Karpas-422 (cell line): ENCODE measurements at regions not wholly inside any gene's neighbourhood (a gene's known extent, or its start where the extent isn't known, plus 50 kb on each side); places are given as distances from the start of the nearest gene placed in this dataset.

ENCODE experiments used
- DNase-seq: peaks from one replicate; pipeline ENCODE4 v3.0.0-alpha.2; 2015
- H2AFZ ChIP-seq: fragments of 200-600 bp; sonication (generic); 2 replicates; pipeline ENCODE4 v1.6.1; 2014; ENCODE audit warnings: antibody characterized with exemption, low read length, mixed read lengths
- H3K27ac ChIP-seq: fragments of 200-600 bp; sonication (generic); 2 replicates; pipeline ENCODE4 v1.5.1; 2014; ENCODE audit warnings: mild to moderate bottlenecking, low read length, moderate library complexity
- H3K27me3 ChIP-seq: fragments of 200-600 bp; sonication (generic); 2 replicates; pipeline ENCODE4 v1.6.1; 2014; ENCODE audit warnings: low read length, mixed read lengths
- H3K36me3 ChIP-seq: fragments of 200-600 bp; sonication (generic); 2 replicates; pipeline ENCODE4 v1.6.1; 2014; ENCODE audit warnings: low read length, mixed read lengths; ENCODE audit not compliant: insufficient read depth
- H3K4me1 ChIP-seq: fragments of 200-600 bp; sonication (generic); 2 replicates; pipeline ENCODE4 v1.6.1; 2014; ENCODE audit warnings: mild to moderate bottlenecking, low read length, mixed read lengths
- H3K4me2 ChIP-seq: fragments of 200-600 bp; sonication (generic); 2 replicates; pipeline ENCODE4 v1.6.1; 2014; ENCODE audit warnings: low read length, low read depth, mild to moderate bottlenecking; ENCODE audit not compliant: poor library complexity, severe bottlenecking
- H3K4me3 ChIP-seq: fragments of 200-600 bp; sonication (generic); 2 replicates; pipeline ENCODE4 v1.5.1; 2014; ENCODE audit warnings: mild to moderate bottlenecking, antibody characterized with exemption, low read length, mixed read lengths
- H3K79me2 ChIP-seq: fragments of 200-600 bp; sonication (generic); 2 replicates; pipeline ENCODE4 v1.6.1; 2014; ENCODE audit warnings: mild to moderate bottlenecking, low read length, mixed read lengths
- H3K9ac ChIP-seq: fragments of 200-600 bp; sonication (generic); 2 replicates; pipeline ENCODE4 v1.6.0; 2014; ENCODE audit warnings: low read length
- H3K9me2 ChIP-seq: fragments of 200-600 bp; sonication (generic), shearing (Covaris generic); replicated peaks from 2 replicates; pipeline ENCODE4 v1.6.0; 2014; ENCODE audit warnings: mild to moderate bottlenecking, low read length, moderate library complexity; ENCODE audit not compliant: insufficient read depth
- H3K9me3 ChIP-seq: fragments of 300-700, 200-600 bp; sonication (generic); 2 replicates; pipeline ENCODE4 v1.6.1; 2014; ENCODE audit warnings: low read length, mixed read lengths
- H4K20me1 ChIP-seq: fragments of 200-600 bp; sonication (generic); 2 replicates; pipeline ENCODE4 v1.6.1; 2014; ENCODE audit warnings: mild to moderate bottlenecking, antibody characterized with exemption, low read length, low read depth; ENCODE audit not compliant: insufficient read depth

DNA sequence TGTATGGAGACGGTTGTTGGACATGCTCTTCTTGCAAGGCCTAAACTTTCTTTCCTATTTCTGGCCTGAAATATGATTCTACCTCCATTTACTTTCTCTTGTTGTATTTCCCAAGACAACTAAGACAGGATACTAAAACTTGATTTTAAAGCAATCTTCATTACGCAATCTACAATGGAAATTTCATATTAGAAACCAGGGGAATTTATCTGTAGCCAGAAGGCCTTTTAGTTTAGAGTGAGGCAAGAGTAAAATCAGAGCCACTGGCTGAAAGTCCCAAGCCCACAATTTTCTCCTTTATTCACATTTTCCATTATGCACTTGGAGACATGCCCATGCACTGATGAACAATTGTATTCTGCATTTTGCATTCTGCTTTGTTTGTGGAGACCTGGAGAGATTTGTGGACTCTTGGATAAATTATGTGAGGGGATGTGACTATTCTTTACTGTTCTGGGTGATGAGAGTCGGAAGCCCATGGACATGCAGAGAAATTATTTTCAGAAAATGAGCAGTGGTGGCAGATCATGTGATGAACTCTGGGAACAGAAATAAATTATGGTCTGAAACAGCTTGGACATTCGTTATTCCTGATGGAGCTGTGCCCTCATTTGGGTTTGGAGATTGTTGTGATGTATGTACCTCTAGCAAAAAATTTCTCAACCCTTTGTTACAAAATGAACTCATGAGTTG is 336.8 kb downstream of the SEC16B start:
- H3K27ac ChIP-seq, result no peak overlapping the region
- no peak overlapping the region for H3K4me3 ChIP-seq
- no peaks in the 10 kb centered on the region for H3K79me2 ChIP-seq
- no peak for DNase-seq
- H3K4me1 ChIP-seq, result no peaks in the 10 kb centered on the region
- H3K36me3 ChIP-seq, result no peaks in the 10 kb centered on the region
- no peaks in the 10 kb centered on the region for H4K20me1 ChIP-seq
- no peak overlapping the region for H3K9ac ChIP-seq
- H3K9me2 ChIP-seq, result no peaks in the 10 kb centered on the region
- H2AFZ ChIP-seq, result no peak overlapping the region
- no peaks in the 10 kb centered on the region for H3K9me3 ChIP-seq
- no peak overlapping the region for H3K4me2 ChIP-seq
- no peaks in the 10 kb centered on the region for H3K27me3 ChIP-seq

DNA sequence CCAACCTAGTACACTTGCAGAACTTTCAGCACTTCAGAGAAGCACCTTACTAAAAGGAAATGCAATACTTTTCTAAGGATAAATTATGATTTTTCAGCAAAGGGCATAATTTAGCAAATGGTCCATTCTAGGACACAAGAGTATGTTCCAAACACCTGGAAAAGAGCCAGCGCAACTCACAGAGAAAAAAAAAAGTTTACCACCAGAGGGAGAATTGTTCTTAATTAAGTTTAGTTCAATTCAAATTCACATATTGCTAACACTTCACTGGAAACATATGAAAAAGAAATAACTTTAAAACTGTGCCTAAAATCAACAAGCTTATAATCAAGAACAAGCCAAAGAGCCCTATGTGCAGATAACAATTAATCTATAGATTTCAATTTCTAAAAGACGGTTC is 338.1 kb downstream of the SEC16B start:
- no peaks in the 10 kb centered on the region for H3K27me3 ChIP-seq
- no peak overlapping the region for H3K9ac ChIP-seq
- no peak for DNase-seq
- no peak overlapping the region for H3K4me3 ChIP-seq
- H3K27ac ChIP-seq, result no peak overlapping the region
- H3K79me2 ChIP-seq, result no peaks in the 10 kb centered on the region
- no peaks in the 10 kb centered on the region for H4K20me1 ChIP-seq
- no peaks in the 10 kb centered on the region for H3K4me1 ChIP-seq
- H2AFZ ChIP-seq, result no peak overlapping the region
- no peak overlapping the region for H3K4me2 ChIP-seq
- no peaks in the 10 kb centered on the region for H3K9me3 ChIP-seq
- H3K9me2 ChIP-seq, result no peaks in the 10 kb centered on the region
- no peaks in the 10 kb centered on the region for H3K36me3 ChIP-seq

DNA sequence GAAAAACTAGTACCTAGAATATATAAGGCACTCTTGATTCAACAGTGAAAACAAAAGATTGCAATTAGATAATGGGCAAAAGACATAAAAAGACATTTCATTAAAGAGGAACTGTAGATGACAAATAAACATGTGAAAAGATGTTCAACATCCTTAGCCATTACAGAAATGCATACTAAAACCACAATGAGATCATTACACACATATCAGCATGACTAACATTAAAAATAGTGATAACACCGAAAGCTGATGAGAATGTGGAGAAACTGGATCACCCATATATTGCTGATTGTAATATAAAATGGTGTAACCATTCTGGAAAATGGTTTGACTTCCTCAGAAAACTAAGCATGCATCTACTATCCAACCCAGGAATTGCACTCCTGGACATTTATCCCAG is 340.3 kb downstream of the SEC16B start:
- Histone ChIP-seq H3K4me3 (no peak overlapping the region), H4K20me1 (no peaks in the 10 kb centered on the region), H3K79me2 (no peaks in the 10 kb centered on the region), H3K4me1 (no peaks in the 10 kb centered on the region), H3K9me2 (no peaks in the 10 kb centered on the region), H3K27me3 (no peaks in the 10 kb centered on the region), H3K27ac (no peak overlapping the region), H3K9me3 (no peaks in the 10 kb centered on the region), H3K9ac (no peak overlapping the region), H3K36me3 (no peaks in the 10 kb centered on the region), H2AFZ (no peak overlapping the region), H3K4me2 (no peak overlapping the region)
- DNase-seq, result no peak

- Histone ChIP-seq H4K20me1 (no peaks in the 10 kb centered on the region), H3K79me2 (no peaks in the 10 kb centered on the region), H3K9ac (no peak overlapping the region), H3K9me3 (no peaks in the 10 kb centered on the region), H3K4me3 (no peak overlapping the region), H3K4me1 (no peaks in the 10 kb centered on the region), H3K27ac (no peak overlapping the region), H3K9me2 (no peaks in the 10 kb centered on the region), H2AFZ (no peak overlapping the region), H3K36me3 (no peaks in the 10 kb centered on the region), H3K27me3 (no peaks in the 10 kb centered on the region), H3K4me2 (no peak overlapping the region)
- DNase-seq, result no peak
These were observed 342.5 kb downstream of the SEC16B start for GRCh38 chr1:177627148-177627910.

GRCh38 chr1:177620636-177621190 is 349.1 kb downstream of the SEC16B start:
- H3K27ac ChIP-seq, result no peak overlapping the region
- no peak overlapping the region for H3K9ac ChIP-seq
- H3K36me3 ChIP-seq, result no peaks in the 10 kb centered on the region
- no peak overlapping the region for H3K4me2 ChIP-seq
- H3K9me2 ChIP-seq, result no peaks in the 10 kb centered on the region
- H3K79me2 ChIP-seq, result no peaks in the 10 kb centered on the region
- no peak overlapping the region for H3K4me3 ChIP-seq
- no peak overlapping the region for H2AFZ ChIP-seq
- H3K4me1 ChIP-seq, result no peaks in the 10 kb centered on the region
- no peaks in the 10 kb centered on the region for H4K20me1 ChIP-seq
- H3K27me3 ChIP-seq, result no peaks in the 10 kb centered on the region
- H3K9me3 ChIP-seq, result no peaks in the 10 kb centered on the region
- no peak for DNase-seq

GRCh38 chr1:177615251-177615650 is 354.6 kb downstream of the SEC16B start:
- no peak overlapping the region for H2AFZ ChIP-seq
- no peak for DNase-seq
- H3K27me3 ChIP-seq, result no peaks in the 10 kb centered on the region
- no peaks in the 10 kb centered on the region for H3K79me2 ChIP-seq
- H3K4me1 ChIP-seq, result no peaks in the 10 kb centered on the region
- H4K20me1 ChIP-seq, result no peaks in the 10 kb centered on the region
- H3K27ac ChIP-seq, result no peak overlapping the region
- no peak overlapping the region for H3K4me3 ChIP-seq
- no peak overlapping the region for H3K4me2 ChIP-seq
- H3K9me2 ChIP-seq, result no peaks in the 10 kb centered on the region
- no peaks in the 10 kb centered on the region for H3K36me3 ChIP-seq
- H3K9ac ChIP-seq, result no peak overlapping the region
- H3K9me3 ChIP-seq, result no peaks in the 10 kb centered on the region

- no peak for DNase-seq
- Histone ChIP-seq H3K27ac (no peak overlapping the region), H3K9ac (no peak overlapping the region), H3K79me2 (no peaks in the 10 kb centered on the region), H3K4me1 (no peaks in the 10 kb centered on the region), H3K27me3 (no peaks in the 10 kb centered on the region), H3K36me3 (no peaks in the 10 kb centered on the region), H3K4me3 (no peak overlapping the region), H3K4me2 (no peak overlapping the region), H3K9me2 (no peaks in the 10 kb centered on the region), H3K9me3 (no peaks in the 10 kb centered on the region), H2AFZ (no peak overlapping the region), H4K20me1 (no peaks in the 10 kb centered on the region)
These were observed 358.5 kb downstream of the SEC16B start for GRCh38 chr1:177611402-177611801.

GRCh38 chr1:177609953-177610352 is 359.9 kb downstream of the SEC16B start:
- no peaks in the 10 kb centered on the region for H3K9me3 ChIP-seq
- DNase-seq, result no peak

More at GRCh38 chr1:177609953-177610352, 359.9 kb downstream of the SEC16B start:
- H3K4me3 ChIP-seq, result no peak overlapping the region
- no peak overlapping the region for H3K27ac ChIP-seq
- H3K4me2 ChIP-seq, result no peak overlapping the region
- no peaks in the 10 kb centered on the region for H4K20me1 ChIP-seq
- no peaks in the 10 kb centered on the region for H3K4me1 ChIP-seq
- no peaks in the 10 kb centered on the region for H3K79me2 ChIP-seq
- H3K27me3 ChIP-seq, result no peaks in the 10 kb centered on the region
- no peaks in the 10 kb centered on the region for H3K9me2 ChIP-seq
- no peaks in the 10 kb centered on the region for H3K36me3 ChIP-seq
- H2AFZ ChIP-seq, result no peak overlapping the region
- H3K9ac ChIP-seq, result no peak overlapping the region
